K562 (cell line): ENCODE measurements at regions not wholly inside any gene's neighbourhood (a gene's known extent, or its start where the extent isn't known, plus 50 kb on each side); places are given as distances from the start of the nearest gene placed in this dataset.
A peak's percentile ranks its signal among the peaks of the same experiment; 100 is the strongest.

Source experiments
- ATAC-seq: fragments of 200-7000 bp; cut with Tn5 transposase; 3 replicates; pipeline ENCODE4 v1.9.1; 2020; ENCODE audit warnings: moderate library complexity
- BruUV-seq: library from RNA; stranded (reverse); fragments of 400-500 nt; replicated peaks from 2 replicates; lab custom pipeline; 2021; lab: Mats Ljungman, UMichigan
- CTCF ChIA-PET: fragments of 300-600 bp; formaldehyde crosslinking; extraction: SDS; loops from one replicate; lab custom pipeline; 2021; ENCODE audit warnings: low intra/inter-chr PET ratio; lab: Yijun Ruan, JAX
- POLR2A ChIA-PET: fragments of 300-600, 350-650 bp; sonication (Branson Sonifier 250); formaldehyde crosslinking; extraction: SDS; loops from one replicate; lab custom pipeline; 2021; ENCODE audit warnings: antibody characterized with exemption, inconsistent platforms; lab: Yijun Ruan, JAX
- DNase-seq, 4 experiments: peaks; one replicate each; pipeline versions ENCODE4 v3.0.0 to v3.0.0-alpha.2; 2011 to 2018; ENCODE audit warnings: low spot score in 3 of 4, mixed read lengths in 3 of 4; ENCODE audit errors: extremely low read depth in 1 of 4
- FAIRE-seq: peaks from 2 replicates; lab custom pipeline; 2011; peaks lifted over from hg19 to GRCh38; lab: Jason Lieb, UNC
- H2AFZ ChIP-seq: 2 replicates; pipeline ENCODE4 v1.6.0; 2011; ENCODE audit warnings: low read depth, low read length, control low read depth, inconsistent platforms
- H3K27ac ChIP-seq: fragments of 200-600 bp; 3 replicates; pipeline ENCODE4 v1.8.0; 2011; ENCODE audit warnings: low read depth, mild to moderate bottlenecking, control low read depth, inconsistent platforms, low read length, moderate library complexity, mixed read lengths; ENCODE audit errors: extremely low read depth
- H3K27me3 ChIP-seq, 2 experiments: fragments of 300-600 bp in 1 of 2; 2 replicates in 1 of 2; 3 replicates in 1 of 2; pipeline versions ENCODE4 v1.6.0 to v1.8.0; 2011; ENCODE audit warnings: inconsistent platforms in 2 of 2, low read length in 2 of 2, mild to moderate bottlenecking in 1 of 2, mixed read lengths in 1 of 2, moderate library complexity in 1 of 2; ENCODE audit not compliant: control insufficient read depth in 2 of 2, insufficient read depth in 2 of 2
- H3K36me3 ChIP-seq: fragments of 300-600 bp; 3 replicates; pipeline ENCODE4 v1.8.0; 2011; ENCODE audit warnings: mild to moderate bottlenecking, low read length, inconsistent platforms; ENCODE audit not compliant: control insufficient read depth, insufficient read depth
- H3K4me1 ChIP-seq, 2 experiments: fragments of 200-600 bp in 1 of 2; replicated peaks in 1 of 2; 2 replicates in 1 of 2; 3 replicates in 1 of 2; pipeline versions ENCODE4 v1.5.1 to v1.8.0; 2011; ENCODE audit warnings: inconsistent platforms in 2 of 2, low read length in 2 of 2, mild to moderate bottlenecking in 1 of 2, mixed read lengths in 1 of 2, moderate library complexity in 1 of 2; ENCODE audit not compliant: control insufficient read depth in 2 of 2, insufficient read depth in 2 of 2
- H3K4me2 ChIP-seq: 2 replicates; pipeline ENCODE4 v1.6.1; 2011; ENCODE audit warnings: low read length, control low read depth, inconsistent platforms, mixed read lengths; ENCODE audit not compliant: insufficient read depth
- H3K4me3 ChIP-seq: fragments of 200-600 bp; sonication (generic), shearing (Covaris generic); 2 replicates; pipeline ENCODE4 v1.5.1; 2016; ENCODE audit warnings: control low read depth, inconsistent platforms
- H3K79me2 ChIP-seq: fragments of 200-600 bp; 3 replicates; pipeline ENCODE4 v1.8.0; 2011; ENCODE audit warnings: low read length, inconsistent platforms; ENCODE audit not compliant: control insufficient read depth, insufficient read depth
- H3K9ac ChIP-seq, 2 experiments: 2 replicates each; pipeline versions ENCODE4 v1.6.0 to v1.6.1; 2011; ENCODE audit warnings: low read depth in 2 of 2, low read length in 2 of 2, control low read depth in 1 of 2, inconsistent platforms in 1 of 2, mild to moderate bottlenecking in 1 of 2, mixed read lengths in 1 of 2; ENCODE audit not compliant: insufficient read depth in 1 of 2
- H3K9me1 ChIP-seq: one replicate; pipeline ENCODE4 v1.6.0; 2011; ENCODE audit warnings: inconsistent platforms, mild to moderate bottlenecking, low read length, moderate library complexity; ENCODE audit not compliant: control insufficient read depth, insufficient read depth
- H3K9me3 ChIP-seq: replicated peaks from 2 replicates; pipeline ENCODE4 v1.5.1; 2011; ENCODE audit warnings: low read depth, low read length, inconsistent platforms; ENCODE audit not compliant: control insufficient read depth, insufficient read depth
- H4K20me1 ChIP-seq: replicated peaks from 2 replicates; pipeline ENCODE4 v1.6.1; 2011; ENCODE audit warnings: low read length, inconsistent platforms, mixed read lengths; ENCODE audit not compliant: control insufficient read depth, insufficient read depth
- NBN ChIP-seq: fragments of 450-650 bp; IDR thresholded peaks from 2 replicates; pipeline ENCODE4 v1.6.1; 2016; ENCODE audit warnings: low read depth, mild to moderate bottlenecking
- NEUROD1 ChIP-seq: fragments of 150-350 bp; IDR thresholded peaks from 2 replicates; pipeline ENCODE4 v1.6.1; 2014; ENCODE audit warnings: borderline replicate concordance, low read length, low read depth; ENCODE audit not compliant: partially characterized antibody
- NFE2 ChIP-seq: IDR thresholded peaks from 2 replicates; pipeline ENCODE4 v1.6.1; 2014; ENCODE audit warnings: antibody characterized with exemption, low read depth
- NFXL1 ChIP-seq: fragments of 450-650 bp; formaldehyde crosslinking; IDR thresholded peaks from 2 replicates; pipeline ENCODE4 v1.4.0; 2021; ENCODE audit warnings: mild to moderate bottlenecking
- NR1H2 ChIP-seq: sonication (generic); formaldehyde crosslinking; IDR thresholded peaks from 2 replicates; pipeline ENCODE4 v1.4.0; 2020; ENCODE audit warnings: mild to moderate bottlenecking, missing genetic modification reagents
- NR2C2 ChIP-seq, 2 experiments: fragments of 200-800 bp in 1 of 2; sonication (Bioruptor generic) in 1 of 2; sonication (generic) in 1 of 2; formaldehyde crosslinking in 1 of 2; IDR thresholded peaks; 2 replicates each; pipeline versions ENCODE4 v1.6.1 to v1.8.0; 2016 to 2022; ENCODE audit warnings: mild to moderate bottlenecking in 1 of 2, missing compliant biosample characterization in 1 of 2, missing genetic modification characterization in 1 of 2, missing genetic modification reagents in 1 of 2
- SNIP1 ChIP-seq: fragments of 450-650 bp; IDR thresholded peaks from 2 replicates; pipeline ENCODE4 v1.7.1; 2017; ENCODE audit warnings: low read depth, mild to moderate bottlenecking
- SP1 ChIP-seq: sonication (generic); formaldehyde crosslinking; IDR thresholded peaks from 2 replicates; pipeline ENCODE4 v1.8.1; 2022; ENCODE audit warnings: mild to moderate bottlenecking, missing genetic modification reagents
- ZBTB8A ChIP-seq: fragments of 450-650 bp; IDR thresholded peaks from 2 replicates; pipeline ENCODE4 v1.6.1; 2018; ENCODE audit warnings: mild to moderate bottlenecking, moderate library complexity; ENCODE audit not compliant: partially characterized antibody
- ZKSCAN1 ChIP-seq: fragments of 150-350 bp; IDR thresholded peaks from 2 replicates; pipeline ENCODE4 v1.6.1; 2016; ENCODE audit warnings: low read depth, low read length
- ZNF197 ChIP-seq: fragments of 200-800 bp; sonication (Bioruptor generic); IDR thresholded peaks from 2 replicates; pipeline ENCODE4 v1.6.1; 2016; ENCODE audit warnings: low read depth, missing genetic modification characterization, missing compliant biosample characterization
- WGBS: fragments of 100-300 bp; shearing (Covaris generic); methylation state at CpG from one replicate; pipeline ENCODE4 v1.1.6; 2016; ENCODE audit warnings: low coverage, mixed read lengths; ENCODE audit not compliant: insufficient coverage; ENCODE audit errors: missing lambda C conversion rate; 5-methylcytosine and 5-hydroxymethylcytosine counted together
- in situ Hi-C: fragments of 300-500 bp; cut with MboI; formaldehyde crosslinking; loops from 4 replicates; pipeline ENCODE4 v1.15.0; 2018; ENCODE audit warnings: inconsistent platforms, mixed read lengths
- intact Hi-C: fragments of 100-400 bp; cut with micrococcal nuclease; formaldehyde crosslinking; loops from 2 replicates; pipeline ENCODE4 v1.14.2; 2022
- TF ChIP-seq, protein P1 (sequence below), 2 experiments: fragments of 250-450 bp in 1 of 2; fragments of 450-650 bp in 1 of 2; sonication (Bioruptor Pico) in 1 of 2; IDR thresholded peaks; 2 replicates each; pipeline versions ENCODE4 v1.6.1 to v1.8.0; 2016 to 2021; ENCODE audit warnings: mild to moderate bottlenecking in 2 of 2, moderate library complexity in 2 of 2, missing compliant biosample characterization in 1 of 2, missing genetic modification characterization in 1 of 2
- TF ChIP-seq, protein P2 (sequence below): sonication (generic); formaldehyde crosslinking; IDR thresholded peaks from 2 replicates; pipeline ENCODE4 v1.8.1; 2022; ENCODE audit warnings: missing genetic modification reagents
- TF ChIP-seq, protein P3 (sequence below): sonication (generic); formaldehyde crosslinking; IDR thresholded peaks from 2 replicates; pipeline ENCODE4 v1.8.1; 2023; ENCODE audit warnings: mild to moderate bottlenecking, missing genetic modification reagents
- TF ChIP-seq, protein P4 (sequence below): fragments of 250-450 bp; sonication (Bioruptor Pico); IDR thresholded peaks from 2 replicates; pipeline ENCODE4 v1.9.0; 2021; ENCODE audit warnings: mild to moderate bottlenecking, inconsistent platforms

DNA sequence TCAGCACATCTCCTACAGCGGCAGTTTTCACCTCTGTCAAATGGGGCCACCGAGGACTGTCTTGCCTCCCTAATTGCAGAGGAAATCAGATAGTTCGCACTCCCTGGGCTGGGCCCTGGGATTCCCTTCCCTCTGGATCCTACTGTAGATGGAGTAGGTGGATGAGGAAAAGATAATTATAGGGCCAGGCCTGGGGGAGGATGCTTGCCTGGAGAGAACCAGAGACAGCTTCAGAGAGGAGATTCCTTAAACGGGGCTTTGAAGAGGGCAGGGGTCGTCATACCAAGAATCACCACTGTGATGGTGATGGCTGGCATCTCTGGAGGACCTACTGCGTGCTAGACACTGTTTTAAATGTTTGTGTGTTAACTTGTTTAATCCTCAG, 50.8 kb upstream of the SLC6A6 start:
- ATAC-seq (peak; percentile 12), DNase-seq (no peak), FAIRE-seq (no peak)
- WGBS: 46% methylated on average over 6 of the region's 6 CpGs
- in situ Hi-C loops: no loop called here
- no peaks in the 10 kb centered on the region for H3K9me1 ChIP-seq
- H3K36me3 ChIP-seq: no peaks in the 10 kb centered on the region
- no TSS peak for BruUV-seq
- H3K9ac ChIP-seq: peak overlapping the region; percentile 58 to 80
- POLR2A ChIA-PET: interaction anchor here (0.6 to 1.9 kb wide), 2 partner anchors 11 to 17 kb away, joined by 3 to 7 read pairs; no protein-coding TSS in a partner anchor
- H2AFZ ChIP-seq: peak overlapping the region; percentile 93
- no peaks in the 10 kb centered on the region for H4K20me1 ChIP-seq
- no peaks in the 10 kb centered on the region for H3K27me3 ChIP-seq
- no peaks in the 10 kb centered on the region for H3K9me3 ChIP-seq
- intact Hi-C loops: no loop called here
- peak overlapping the region; percentile 79 for H3K4me2 ChIP-seq
- H3K27ac ChIP-seq: peak overlapping the region; percentile 56
- H3K4me3 ChIP-seq: no peak overlapping the region
- no peaks in the 10 kb centered on the region for H3K79me2 ChIP-seq
- CTCF ChIA-PET: no interaction called here
- H3K4me1 ChIP-seq: peaks cover 14 to 16% of the 10 kb centered on the region in 2 experiments; a peak in 4 of 5 replicates
- TF ChIP-seq NEUROD1 (no peak), NR1H2 (CRISPR knock-in tag) (0 out of 2 replicates have a peak, but pooled peaks have one; percentile 25), NR2C2 (CRISPR knock-in tag; IDR thresholded peaks at IDR 0.05) (no peak), NR2C2 (tag; IDR thresholded peaks at IDR 0.05) (0 out of 2 replicates have a peak, but pooled peaks have one; percentile 35), NFE2 (no peak), ZKSCAN1 (peak; percentile 92), SNIP1 (no peak), ZNF197 (CRISPR knock-in tag) (no peak), NFXL1 (CRISPR knock-in tag) (no peak), NBN (no peak), SP1 (CRISPR knock-in tag) (peak; percentile 51; the same call in 1 of the 2 replicates), ZBTB8A (no peak)
- TF ChIP-seq, protein P1, sequence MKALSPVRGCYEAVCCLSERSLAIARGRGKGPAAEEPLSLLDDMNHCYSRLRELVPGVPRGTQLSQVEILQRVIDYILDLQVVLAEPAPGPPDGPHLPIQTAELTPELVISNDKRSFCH (CRISPR knock-in tag; IDR thresholded peaks at IDR 0.05): no peak
- TF ChIP-seq, protein P1 (tag; IDR thresholded peaks at IDR 0.05): no peak
- TF ChIP-seq, protein P2, sequence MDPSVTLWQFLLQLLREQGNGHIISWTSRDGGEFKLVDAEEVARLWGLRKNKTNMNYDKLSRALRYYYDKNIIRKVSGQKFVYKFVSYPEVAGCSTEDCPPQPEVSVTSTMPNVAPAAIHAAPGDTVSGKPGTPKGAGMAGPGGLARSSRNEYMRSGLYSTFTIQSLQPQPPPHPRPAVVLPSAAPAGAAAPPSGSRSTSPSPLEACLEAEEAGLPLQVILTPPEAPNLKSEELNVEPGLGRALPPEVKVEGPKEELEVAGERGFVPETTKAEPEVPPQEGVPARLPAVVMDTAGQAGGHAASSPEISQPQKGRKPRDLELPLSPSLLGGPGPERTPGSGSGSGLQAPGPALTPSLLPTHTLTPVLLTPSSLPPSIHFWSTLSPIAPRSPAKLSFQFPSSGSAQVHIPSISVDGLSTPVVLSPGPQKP (CRISPR knock-in tag): no peak
- TF ChIP-seq, protein P3, sequence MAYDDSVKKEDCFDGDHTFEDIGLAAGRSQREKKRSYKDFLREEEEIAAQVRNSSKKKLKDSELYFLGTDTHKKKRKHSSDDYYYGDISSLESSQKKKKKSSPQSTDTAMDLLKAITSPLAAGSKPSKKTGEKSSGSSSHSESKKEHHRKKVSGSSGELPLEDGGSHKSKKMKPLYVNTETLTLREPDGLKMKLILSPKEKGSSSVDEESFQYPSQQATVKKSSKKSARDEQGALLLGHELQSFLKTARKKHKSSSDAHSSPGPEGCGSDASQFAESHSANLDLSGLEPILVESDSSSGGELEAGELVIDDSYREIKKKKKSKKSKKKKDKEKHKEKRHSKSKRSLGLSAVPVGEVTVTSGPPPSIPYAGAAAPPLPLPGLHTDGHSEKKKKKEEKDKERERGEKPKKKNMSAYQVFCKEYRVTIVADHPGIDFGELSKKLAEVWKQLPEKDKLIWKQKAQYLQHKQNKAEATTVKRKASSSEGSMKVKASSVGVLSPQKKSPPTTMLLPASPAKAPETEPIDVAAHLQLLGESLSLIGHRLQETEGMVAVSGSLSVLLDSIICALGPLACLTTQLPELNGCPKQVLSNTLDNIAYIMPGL (CRISPR knock-in tag): peak; percentile 64; the same call in 1 of the 2 replicates
- TF ChIP-seq, protein P4, sequence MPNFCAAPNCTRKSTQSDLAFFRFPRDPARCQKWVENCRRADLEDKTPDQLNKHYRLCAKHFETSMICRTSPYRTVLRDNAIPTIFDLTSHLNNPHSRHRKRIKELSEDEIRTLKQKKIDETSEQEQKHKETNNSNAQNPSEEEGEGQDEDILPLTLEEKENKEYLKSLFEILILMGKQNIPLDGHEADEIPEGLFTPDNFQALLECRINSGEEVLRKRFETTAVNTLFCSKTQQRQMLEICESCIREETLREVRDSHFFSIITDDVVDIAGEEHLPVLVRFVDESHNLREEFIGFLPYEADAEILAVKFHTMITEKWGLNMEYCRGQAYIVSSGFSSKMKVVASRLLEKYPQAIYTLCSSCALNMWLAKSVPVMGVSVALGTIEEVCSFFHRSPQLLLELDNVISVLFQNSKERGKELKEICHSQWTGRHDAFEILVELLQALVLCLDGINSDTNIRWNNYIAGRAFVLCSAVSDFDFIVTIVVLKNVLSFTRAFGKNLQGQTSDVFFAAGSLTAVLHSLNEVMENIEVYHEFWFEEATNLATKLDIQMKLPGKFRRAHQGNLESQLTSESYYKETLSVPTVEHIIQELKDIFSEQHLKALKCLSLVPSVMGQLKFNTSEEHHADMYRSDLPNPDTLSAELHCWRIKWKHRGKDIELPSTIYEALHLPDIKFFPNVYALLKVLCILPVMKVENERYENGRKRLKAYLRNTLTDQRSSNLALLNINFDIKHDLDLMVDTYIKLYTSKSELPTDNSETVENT: no peak
